T-cell (primary cell): ENCODE measurements at regions not wholly inside any gene's neighbourhood (a gene's known extent, or its start where the extent isn't known, plus 50 kb on each side); places are given as distances from the start of the nearest gene placed in this dataset.

Experiments
- ATAC-seq, 4 experiments: fragments of 200-7000 bp in 3 of 4; fragments of 150-1000 bp in 1 of 4; cut with Tn5 transposase; replicated peaks in 1 of 4; 1 replicate in 3 of 4; 2 replicates in 1 of 4; pipeline ENCODE4 v1.10.0; 2021; ENCODE audit warnings: moderate library complexity in 3 of 4, mild to moderate bottlenecking in 2 of 4, moderate number of reproducible peaks in 1 of 4
- CTCF ChIA-PET, 2 donors: fragments of 300-600 bp; sonication (Branson Sonifier 250); formaldehyde crosslinking; loops; one replicate each; lab custom pipeline; 2022; ENCODE audit warnings: antibody characterized with exemption in 2 of 2; lab: Charles Lee
- POLR2A ChIA-PET, 2 donors: fragments of 300-600 bp; sonication (Branson Sonifier 250); formaldehyde crosslinking; loops; one replicate each; lab custom pipeline; 2022; ENCODE audit warnings: antibody characterized with exemption in 2 of 2; lab: Charles Lee
- DNase-seq, 35 experiments: peaks; one replicate each; pipeline versions ENCODE4 v3.0.0 to v3.0.0-alpha.2; 2013 to 2023
- H3K27ac ChIP-seq: one replicate; pipeline ENCODE4 v1.5.1; 2013; ENCODE audit warnings: low read length
- H3K27me3 ChIP-seq, 2 experiments: replicated peaks in 1 of 2; 1 replicate in 1 of 2; 2 replicates in 1 of 2; pipeline versions ENCODE4 v1.6.1 to v1.7.0; 2013; ENCODE audit warnings: low read length in 1 of 2, mixed read lengths in 1 of 2; ENCODE audit not compliant: control insufficient read depth in 2 of 2, insufficient read depth in 2 of 2; ENCODE audit errors: extremely low read depth in 1 of 2
- H3K36me3 ChIP-seq, 2 donors: 1 replicate in 1 of 2; 2 replicates in 1 of 2; pipeline versions ENCODE4 v1.6.1 to v1.7.0; 2013; ENCODE audit warnings: low read length in 1 of 2; ENCODE audit not compliant: control insufficient read depth in 2 of 2, insufficient read depth in 1 of 2; ENCODE audit errors: extremely low read depth in 1 of 2
- H3K4me1 ChIP-seq, 2 experiments: 1 replicate in 1 of 2; 2 replicates in 1 of 2; pipeline versions ENCODE4 v1.6.1 to v1.7.0; 2013; ENCODE audit warnings: low read length in 2 of 2, mixed read lengths in 1 of 2; ENCODE audit not compliant: insufficient read depth in 2 of 2, control insufficient read depth in 1 of 2; ENCODE audit errors: extremely low read depth in 1 of 2
- H3K4me3 ChIP-seq, 2 donors: 1 replicate in 1 of 2; 2 replicates in 1 of 2; pipeline versions ENCODE4 v1.5.1 to v1.7.0; 2013; ENCODE audit warnings: mild to moderate bottlenecking in 2 of 2, low read length in 1 of 2, moderate library complexity in 1 of 2; ENCODE audit not compliant: control insufficient read depth in 1 of 2; ENCODE audit errors: extremely low read depth in 1 of 2
- H3K9me3 ChIP-seq: 2 replicates; pipeline ENCODE4 v1.7.0; 2013
- H3K27ac Mint-ChIP-seq, 2 donors: one replicate each; pipeline ENCODE4 v1.8.0; 2020 to 2021; ENCODE audit warnings: mild to moderate bottlenecking in 2 of 2, mixed read lengths in 2 of 2
- H3K27me3 Mint-ChIP-seq, 2 donors: one replicate each; pipeline ENCODE4 v1.8.0; 2021 to 2022; ENCODE audit warnings: mixed read lengths in 2 of 2
- H3K36me3 Mint-ChIP-seq: one replicate; pipeline ENCODE4 v1.8.0; 2021; ENCODE audit warnings: mixed read lengths
- H3K4me1 Mint-ChIP-seq, 3 donors: one replicate each; pipeline ENCODE4 v1.8.0; 2020 to 2022; ENCODE audit warnings: mixed read lengths in 3 of 3, mild to moderate bottlenecking in 1 of 3
- H3K4me3 Mint-ChIP-seq, 3 donors: one replicate each; pipeline ENCODE4 v1.8.0; 2020 to 2022; ENCODE audit warnings: mild to moderate bottlenecking in 3 of 3, mixed read lengths in 3 of 3, moderate library complexity in 3 of 3
- H3K9me3 Mint-ChIP-seq, 3 donors: one replicate each; pipeline ENCODE4 v1.8.0; 2020 to 2022; ENCODE audit warnings: mixed read lengths in 3 of 3
- WGBS: methylation state at CpG from one replicate; pipeline ENCODE4 v1.1.5; 2013; ENCODE audit warnings: missing lambda C conversion rate; ENCODE audit not compliant: insufficient coverage; 5-methylcytosine and 5-hydroxymethylcytosine counted together

- no peak overlapping the region for H3K27ac Mint-ChIP-seq
- Histone ChIP-seq H3K4me1 (no peaks in the 10 kb centered on the region), H3K27ac (no peak overlapping the region), H3K27me3 (no peaks in the 10 kb centered on the region), H3K4me3 (no peak overlapping the region), H3K9me3 (no peaks in the 10 kb centered on the region), H3K36me3 (no peaks in the 10 kb centered on the region)
- ATAC-seq: no peak
- H3K9me3 Mint-ChIP-seq: peaks cover 0 to 7% (median 3%) of the 10 kb centered on the region in 3 donors
- ChIA-PET POLR2A (no interaction called here), CTCF (interaction anchor here in 1 of 2 donors (1.1 kb wide), 1 partner anchor 14 kb away, joined by 7 read pairs; no protein-coding TSS in a partner anchor)
- no peaks in the 10 kb centered on the region for H3K4me1 Mint-ChIP-seq
- WGBS: no CpG with 5 or more reads among the region's 1 CpG
- H3K27me3 Mint-ChIP-seq: no peaks in the 10 kb centered on the region
- H3K4me3 Mint-ChIP-seq: no peak overlapping the region
- no peak for DNase-seq
- no peaks in the 10 kb centered on the region for H3K36me3 Mint-ChIP-seq
Observed at GRCh38 chr5:124043456-124043855, 531.5 kb downstream of the CSNK1G3 start.

DNA sequence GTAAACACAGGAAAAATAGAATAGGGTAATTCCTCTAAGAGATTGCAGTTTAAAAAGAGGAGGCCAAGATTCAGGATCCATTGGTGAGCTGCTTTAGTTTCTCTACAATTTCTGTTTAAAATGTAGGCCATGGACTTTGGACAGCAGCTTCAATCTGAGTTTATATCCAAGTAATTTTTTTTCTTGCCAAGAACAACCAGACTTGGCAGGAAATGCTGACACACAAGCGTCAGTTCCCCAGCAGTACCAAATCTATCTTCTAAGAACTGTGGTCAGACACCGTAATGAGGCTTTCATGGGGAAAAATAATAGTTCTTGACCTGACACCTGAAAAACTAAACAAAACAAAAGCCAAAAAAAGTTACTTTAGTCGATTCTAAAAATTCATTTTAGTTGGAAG, 528.8 kb downstream of the CSNK1G3 start:
- Mint-ChIP-seq H3K4me1 (no peaks in the 10 kb centered on the region), H3K27ac (no peak overlapping the region), H3K9me3 (peaks cover 0 to 5% (median 0%) of the 10 kb centered on the region in 3 donors), H3K4me3 (no peak overlapping the region), H3K36me3 (no peaks in the 10 kb centered on the region), H3K27me3 (no peaks in the 10 kb centered on the region)
- Histone ChIP-seq H3K27me3 (no peaks in the 10 kb centered on the region), H3K36me3 (no peaks in the 10 kb centered on the region), H3K9me3 (no peaks in the 10 kb centered on the region), H3K4me3 (no peak overlapping the region), H3K27ac (no peak overlapping the region), H3K4me1 (no peaks in the 10 kb centered on the region)
- DNase-seq (no peak), ATAC-seq (no peak)
- POLR2A ChIA-PET: no interaction called here
- CTCF ChIA-PET: no interaction called here
- 47% methylated on average over 2 of the region's 3 CpGs for WGBS

GRCh38 chr5:124039410-124039809, 527.4 kb downstream of the CSNK1G3 start:
- no peak overlapping the region for H3K4me3 Mint-ChIP-seq
- POLR2A ChIA-PET: no interaction called here
- no peak overlapping the region for H3K27ac Mint-ChIP-seq
- H3K36me3 ChIP-seq: no peaks in the 10 kb centered on the region
- H3K27me3 Mint-ChIP-seq: no peaks in the 10 kb centered on the region
- H3K27ac ChIP-seq: no peak overlapping the region
- peaks cover 0 to 5% (median 0%) of the 10 kb centered on the region in 3 donors for H3K9me3 Mint-ChIP-seq
- DNase-seq (no peak), ATAC-seq (no peak)
- H3K36me3 Mint-ChIP-seq: no peaks in the 10 kb centered on the region
- WGBS: no CpG with 5 or more reads among the region's 1 CpG
- no peaks in the 10 kb centered on the region for H3K27me3 ChIP-seq
- H3K4me1 Mint-ChIP-seq: no peaks in the 10 kb centered on the region
- no peaks in the 10 kb centered on the region for H3K9me3 ChIP-seq
- CTCF ChIA-PET: no interaction called here
- H3K4me1 ChIP-seq: no peaks in the 10 kb centered on the region
- no peak overlapping the region for H3K4me3 ChIP-seq

GRCh38 chr5:124036786-124037185, 524.8 kb downstream of the CSNK1G3 start:
- ChIA-PET POLR2A (no interaction called here), CTCF (interaction anchor here in 1 of 2 donors (0.7 kb wide), 1 partner anchor 71 kb away, joined by 3 read pairs; no protein-coding TSS in a partner anchor)
- H3K4me3 ChIP-seq: no peak overlapping the region
- peaks cover 0 to 3% (median 0%) of the 10 kb centered on the region in 3 donors for H3K9me3 Mint-ChIP-seq
- no peak for ATAC-seq
- H3K36me3 ChIP-seq: no peaks in the 10 kb centered on the region
- no peak overlapping the region for H3K4me3 Mint-ChIP-seq
- H3K4me1 Mint-ChIP-seq: no peaks in the 10 kb centered on the region
- H3K27me3 Mint-ChIP-seq: no peaks in the 10 kb centered on the region
- no peaks in the 10 kb centered on the region for H3K4me1 ChIP-seq
- DNase-seq: no peak
- H3K27ac ChIP-seq: no peak overlapping the region
- H3K27ac Mint-ChIP-seq: no peak overlapping the region
- H3K27me3 ChIP-seq: no peaks in the 10 kb centered on the region
- H3K9me3 ChIP-seq: no peaks in the 10 kb centered on the region
- H3K36me3 Mint-ChIP-seq: no peaks in the 10 kb centered on the region

DNA sequence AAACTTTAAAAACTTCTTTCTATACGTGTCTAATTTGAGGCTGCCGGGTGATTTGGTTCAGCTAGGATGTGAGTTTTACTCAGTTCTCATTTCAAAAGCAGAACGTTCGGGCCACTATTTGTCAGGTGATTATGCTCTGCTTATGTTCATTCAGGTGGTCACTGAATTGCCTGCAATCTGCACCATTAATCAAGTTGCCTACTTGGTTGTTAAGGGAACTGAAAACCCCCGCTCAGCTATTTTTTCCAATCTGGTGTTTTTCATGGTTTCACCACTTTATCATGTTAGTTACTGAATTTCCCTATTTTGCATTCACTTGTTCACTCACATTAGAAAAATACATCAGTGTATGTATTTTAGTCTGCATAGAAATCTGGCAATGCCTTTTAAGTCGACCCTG, 523.0 kb downstream of the CSNK1G3 start:
- ATAC-seq: no peak
- POLR2A ChIA-PET: no interaction called here
- Mint-ChIP-seq H3K9me3 (peaks cover 0 to 1% (median 0%) of the 10 kb centered on the region in 3 donors), H3K4me1 (no peaks in the 10 kb centered on the region), H3K4me3 (no peak overlapping the region), H3K27me3 (no peaks in the 10 kb centered on the region), H3K36me3 (no peaks in the 10 kb centered on the region), H3K27ac (no peak overlapping the region)
- 100% methylated on average over 2 of the region's 6 CpGs for WGBS
- peak in 1 of 35 experiments; percentile 1 for DNase-seq
- no peaks in the 10 kb centered on the region for H3K9me3 ChIP-seq
- no peaks in the 10 kb centered on the region for H3K27me3 ChIP-seq
- CTCF ChIA-PET: no interaction called here
- H3K4me3 ChIP-seq: no peak overlapping the region
- no peak overlapping the region for H3K27ac ChIP-seq
- H3K4me1 ChIP-seq: no peaks in the 10 kb centered on the region
- H3K36me3 ChIP-seq: no peaks in the 10 kb centered on the region

DNA sequence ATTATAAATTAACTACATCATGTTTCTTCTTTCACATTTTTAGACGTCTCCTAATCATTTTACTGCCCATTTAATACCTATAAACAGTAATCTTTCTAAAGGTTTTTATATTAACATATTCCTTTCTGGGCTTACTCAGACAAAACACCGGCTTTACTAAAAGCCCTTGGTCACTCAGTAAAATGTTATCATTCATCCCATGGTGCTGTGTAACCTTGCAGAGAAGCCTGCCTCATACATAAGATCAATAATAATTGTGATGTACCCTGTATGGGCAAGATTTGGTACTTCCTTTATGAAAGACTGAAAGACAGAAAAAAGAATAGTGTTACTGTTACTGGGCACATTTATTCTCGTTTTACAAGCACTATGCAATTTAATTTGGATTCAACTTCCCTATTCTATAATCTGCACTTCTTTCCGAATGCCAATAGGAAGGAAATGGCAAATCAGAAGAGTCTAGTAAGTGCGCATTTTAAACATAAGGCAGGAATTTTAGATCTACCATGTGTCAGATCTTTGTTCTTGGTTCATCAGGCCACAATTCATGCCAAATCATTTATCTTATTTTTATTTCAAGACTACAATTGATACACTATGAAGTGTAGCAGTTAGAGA, 522.2 kb downstream of the CSNK1G3 start:
- WGBS: no CpG with 5 or more reads among the region's 5 CpGs
- no peaks in the 10 kb centered on the region for H3K4me1 Mint-ChIP-seq
- DNase-seq (no peak), ATAC-seq (no peak)
- H3K4me3 Mint-ChIP-seq: no peak overlapping the region
- H3K4me3 ChIP-seq: no peak overlapping the region
- H3K27ac Mint-ChIP-seq: no peak overlapping the region
- no peak overlapping the region for H3K27ac ChIP-seq
- H3K9me3 ChIP-seq: no peaks in the 10 kb centered on the region
- H3K4me1 ChIP-seq: no peaks in the 10 kb centered on the region
- H3K9me3 Mint-ChIP-seq: peaks cover 0 to 1% (median 0%) of the 10 kb centered on the region in 3 donors
- no peaks in the 10 kb centered on the region for H3K27me3 ChIP-seq
- CTCF ChIA-PET: no interaction called here
- POLR2A ChIA-PET: no interaction called here
- H3K27me3 Mint-ChIP-seq: no peaks in the 10 kb centered on the region
- no peaks in the 10 kb centered on the region for H3K36me3 Mint-ChIP-seq
- no peaks in the 10 kb centered on the region for H3K36me3 ChIP-seq
